Skeletal muscle tissue (tissue), 3 donors: ENCODE measurements at regions not wholly inside any gene's neighbourhood (a gene's known extent, or its start where the extent isn't known, plus 50 kb on each side); places are given as distances from the start of the nearest gene placed in this dataset.

Source experiments
- H3K27ac ChIP-seq: one replicate; pipeline ENCODE4 v1.7.0; 2013; ENCODE audit warnings: mild to moderate bottlenecking, low read depth, low read length, inconsistent platforms
- H3K27me3 ChIP-seq, 3 donors: one replicate each; pipeline ENCODE4 v1.7.0; 2013; ENCODE audit warnings: low read length in 3 of 3; ENCODE audit not compliant: control insufficient read depth in 3 of 3, insufficient read depth in 3 of 3
- H3K36me3 ChIP-seq, 3 donors: one replicate each; pipeline ENCODE4 v1.7.0; 2013; ENCODE audit warnings: low read length in 3 of 3; ENCODE audit not compliant: control insufficient read depth in 3 of 3, insufficient read depth in 3 of 3
- H3K4me1 ChIP-seq, 3 donors: one replicate each; pipeline ENCODE4 v1.7.0; 2013; ENCODE audit warnings: low read length in 3 of 3, mild to moderate bottlenecking in 3 of 3; ENCODE audit not compliant: control insufficient read depth in 3 of 3, insufficient read depth in 3 of 3
- H3K4me3 ChIP-seq, 3 donors: one replicate each; pipeline ENCODE4 v1.7.0; 2013; ENCODE audit warnings: low read length in 3 of 3
- H3K9ac ChIP-seq, 3 donors: one replicate each; pipeline ENCODE4 v1.7.0; 2013; ENCODE audit warnings: low read length in 3 of 3, mild to moderate bottlenecking in 3 of 3, moderate library complexity in 2 of 3, low read depth in 1 of 3
- H3K9me3 ChIP-seq, 3 donors: one replicate each; pipeline ENCODE4 v1.7.0; 2013; ENCODE audit warnings: low read length in 3 of 3; ENCODE audit not compliant: control insufficient read depth in 3 of 3
- donor health status: Osteomylitis.

GRCh38 chr1:232509570-232509969 is 120.4 kb downstream of the SIPA1L2 start:
- Histone ChIP-seq H3K9ac (no peak overlapping the region), H3K4me3 (no peak overlapping the region), H3K9me3 (no peaks in the 10 kb centered on the region), H3K4me1 (peaks cover 5 to 14% (median 5%) of the 10 kb centered on the region in 3 donors), H3K36me3 (no peaks in the 10 kb centered on the region), H3K27ac (no peak overlapping the region), H3K27me3 (no peaks in the 10 kb centered on the region)

GRCh38 chr1:232508130-232508701 is 121.7 kb downstream of the SIPA1L2 start:
- no peak overlapping the region for H3K9ac ChIP-seq
- H3K4me1 ChIP-seq = peaks cover 5 to 14% (median 5%) of the 10 kb centered on the region in 3 donors
- H3K9me3 ChIP-seq = no peaks in the 10 kb centered on the region
- H3K4me3 ChIP-seq = no peak overlapping the region
- H3K36me3 ChIP-seq = no peaks in the 10 kb centered on the region
- H3K27me3 ChIP-seq = no peaks in the 10 kb centered on the region
- H3K27ac ChIP-seq = no peak overlapping the region

DNA sequence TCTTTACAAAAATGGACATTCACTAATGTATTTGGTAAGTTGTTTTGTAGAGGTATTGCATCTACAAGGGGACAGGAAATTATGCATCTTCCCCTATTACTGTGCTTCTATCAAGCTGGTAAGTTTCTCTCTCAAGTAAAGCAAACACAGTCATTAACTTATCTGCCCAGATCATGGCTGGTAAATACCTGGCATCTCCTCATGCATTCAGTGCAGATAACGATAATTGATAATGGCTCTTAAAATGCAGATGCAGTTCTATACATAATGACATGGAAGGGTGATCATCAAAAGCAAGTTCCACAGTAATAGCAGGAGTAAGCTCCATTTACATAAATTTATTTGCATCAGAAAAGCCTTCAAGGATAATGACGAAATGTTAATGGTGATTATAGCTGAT is 122.4 kb downstream of the SIPA1L2 start:
- no peaks in the 10 kb centered on the region for H3K9me3 ChIP-seq
- no peaks in the 10 kb centered on the region for H3K36me3 ChIP-seq
- peaks cover 5 to 14% (median 5%) of the 10 kb centered on the region in 3 donors for H3K4me1 ChIP-seq
- H3K9ac ChIP-seq = no peak overlapping the region
- H3K27ac ChIP-seq = no peak overlapping the region
- H3K27me3 ChIP-seq = no peaks in the 10 kb centered on the region
- H3K4me3 ChIP-seq = no peak overlapping the region

DNA sequence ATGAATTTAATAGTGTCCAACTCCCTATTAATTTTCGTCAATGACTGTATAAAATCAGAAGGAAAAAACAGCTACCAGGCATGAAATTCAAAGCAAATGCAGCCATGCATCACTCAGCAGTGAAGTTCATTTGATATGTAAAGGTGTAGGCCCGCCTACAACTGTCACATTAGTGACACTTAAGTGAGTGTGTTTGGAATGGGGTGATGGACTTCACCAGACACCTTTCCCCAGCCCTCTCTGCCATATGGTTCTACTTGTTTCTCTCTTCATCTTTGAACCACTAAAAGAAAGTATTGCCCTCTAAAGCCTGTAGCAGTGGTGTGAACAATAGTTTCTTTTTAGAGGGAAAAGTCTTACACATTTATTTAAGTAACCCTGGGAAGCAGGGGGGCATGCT is 124.0 kb downstream of the SIPA1L2 start:
- Histone ChIP-seq H3K27me3 (no peaks in the 10 kb centered on the region), H3K27ac (no peak overlapping the region), H3K36me3 (no peaks in the 10 kb centered on the region), H3K4me1 (peaks cover 2 to 9% (median 5%) of the 10 kb centered on the region in 3 donors), H3K9ac (no peak overlapping the region), H3K9me3 (no peaks in the 10 kb centered on the region), H3K4me3 (no peak overlapping the region)

- no peaks in the 10 kb centered on the region for H3K27me3 ChIP-seq
- H3K4me1 ChIP-seq = peaks cover 2 to 6% (median 2%) of the 10 kb centered on the region in 3 donors
- no peaks in the 10 kb centered on the region for H3K36me3 ChIP-seq
- H3K4me3 ChIP-seq = no peak overlapping the region
- H3K27ac ChIP-seq = no peak overlapping the region
- no peak overlapping the region for H3K9ac ChIP-seq
- no peaks in the 10 kb centered on the region for H3K9me3 ChIP-seq
These were observed 125.3 kb downstream of the SIPA1L2 start for GRCh38 chr1:232504651-232505050.

- Histone ChIP-seq H3K9ac (no peak overlapping the region), H3K4me3 (no peak overlapping the region), H3K36me3 (no peaks in the 10 kb centered on the region), H3K27ac (no peak overlapping the region), H3K9me3 (no peaks in the 10 kb centered on the region), H3K4me1 (peaks cover 0 to 2% (median 0%) of the 10 kb centered on the region in 3 donors), H3K27me3 (no peaks in the 10 kb centered on the region)
These were observed 126.4 kb downstream of the SIPA1L2 start for GRCh38 chr1:232503497-232503896.

DNA sequence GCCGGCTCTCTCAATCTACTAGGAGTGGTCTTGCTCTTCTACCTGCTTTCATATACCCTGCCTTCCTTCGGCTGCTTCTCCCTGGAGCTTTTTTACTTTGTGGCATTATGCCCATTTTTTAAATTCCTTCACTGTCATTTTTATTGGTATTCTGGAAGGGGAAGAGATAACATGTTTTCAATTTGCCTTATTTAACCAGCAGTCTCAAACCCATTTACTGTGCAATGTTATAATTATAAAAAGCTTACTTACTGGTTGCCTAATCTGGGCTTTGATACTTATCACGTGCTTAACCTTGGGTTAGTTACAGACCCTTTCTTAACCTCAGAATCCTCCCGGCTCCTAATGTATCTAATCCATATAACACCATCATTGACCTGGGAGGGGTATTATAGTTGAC is 128.1 kb downstream of the SIPA1L2 start:
- H3K9me3 ChIP-seq = no peaks in the 10 kb centered on the region
- H3K4me1 ChIP-seq = peaks cover 0 to 4% (median 0%) of the 10 kb centered on the region in 3 donors
- no peak overlapping the region for H3K9ac ChIP-seq
- H3K27ac ChIP-seq = no peak overlapping the region
- no peak overlapping the region for H3K4me3 ChIP-seq
- H3K27me3 ChIP-seq = no peaks in the 10 kb centered on the region
- H3K36me3 ChIP-seq = no peaks in the 10 kb centered on the region

DNA sequence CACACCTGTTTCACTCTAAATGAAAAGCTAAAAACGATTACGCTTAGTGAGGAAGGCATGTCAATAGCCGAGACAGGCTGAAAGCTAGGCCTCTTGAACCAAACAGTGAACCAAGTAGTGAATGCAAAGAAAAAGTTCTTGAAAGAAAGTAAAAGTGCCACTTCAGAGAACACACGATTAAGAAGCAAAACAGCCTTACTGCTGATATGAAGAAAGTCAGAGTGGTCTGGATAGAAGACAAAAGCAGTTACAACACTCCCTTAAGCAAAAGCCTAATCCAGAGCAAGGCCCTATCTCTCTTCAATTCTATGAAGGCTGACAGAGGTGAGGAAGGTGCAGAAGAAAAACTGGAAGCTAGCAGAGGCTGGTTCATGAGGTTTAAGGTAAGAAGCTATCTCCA is 130.7 kb downstream of the SIPA1L2 start:
- no peak overlapping the region for H3K4me3 ChIP-seq
- no peak overlapping the region for H3K27ac ChIP-seq
- no peaks in the 10 kb centered on the region for H3K9me3 ChIP-seq
- H3K36me3 ChIP-seq = no peaks in the 10 kb centered on the region
- H3K4me1 ChIP-seq = peaks cover 0 to 4% (median 0%) of the 10 kb centered on the region in 3 donors
- H3K9ac ChIP-seq = no peak overlapping the region
- no peaks in the 10 kb centered on the region for H3K27me3 ChIP-seq

- no peaks in the 10 kb centered on the region for H3K9me3 ChIP-seq
- no peak overlapping the region for H3K4me3 ChIP-seq
- peaks cover 0 to 6% (median 2%) of the 10 kb centered on the region in 3 donors for H3K36me3 ChIP-seq
- H3K27ac ChIP-seq = no peak overlapping the region
- H3K4me1 ChIP-seq = peaks cover 0 to 4% (median 0%) of the 10 kb centered on the region in 3 donors
- no peak overlapping the region for H3K9ac ChIP-seq
- no peaks in the 10 kb centered on the region for H3K27me3 ChIP-seq
These were observed 136.1 kb downstream of the SIPA1L2 start for GRCh38 chr1:232493869-232494268.

- H3K27me3 ChIP-seq = no peaks in the 10 kb centered on the region
- no peak overlapping the region for H3K27ac ChIP-seq
- H3K36me3 ChIP-seq = peaks cover 0 to 6% (median 2%) of the 10 kb centered on the region in 3 donors
- H3K9ac ChIP-seq = no peak overlapping the region
- H3K4me1 ChIP-seq = peaks cover 5 to 14% (median 11%) of the 10 kb centered on the region in 3 donors
- H3K9me3 ChIP-seq = no peaks in the 10 kb centered on the region
- H3K4me3 ChIP-seq = no peak overlapping the region
These were observed 140.7 kb downstream of the SIPA1L2 start for GRCh38 chr1:232489256-232489655.
